NCI-H526 (cell line): ENCODE measurements at regions not wholly inside any gene's neighbourhood (a gene's known extent, or its start where the extent isn't known, plus 50 kb on each side); places are given as distances from the start of the nearest gene placed in this dataset.
"Not testable (repeated sequence)": the region's sequence is repeated elsewhere in the genome, so short reads cannot be mapped to it uniquely, and the experiment has no call there.

Experiments
- DNase-seq, 2 experiments: peaks; one replicate each; lab custom pipeline; 2025; lab: John Stamatoyannopoulos, UW

DNA sequence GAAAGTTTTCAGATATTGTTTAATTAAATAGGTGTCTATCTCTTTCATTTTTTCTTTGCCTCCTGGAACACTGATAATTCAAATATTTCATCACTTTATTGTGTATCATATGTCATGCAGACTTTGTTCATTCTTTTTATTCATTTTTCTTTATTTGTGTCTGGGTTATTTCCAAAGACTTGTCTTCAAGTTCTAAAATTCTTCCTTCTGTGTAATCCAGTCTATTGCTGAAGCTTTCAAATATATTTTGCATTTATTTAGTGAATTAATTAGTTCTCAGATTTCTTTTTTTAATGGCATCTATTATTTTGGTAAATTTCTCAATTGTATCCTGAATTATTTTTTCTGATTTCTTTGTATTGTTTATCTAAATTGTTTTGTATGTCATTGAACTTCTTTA lies 70.1 kb downstream of the ZNF330 start:
- DNase-seq, result no peak

DNA sequence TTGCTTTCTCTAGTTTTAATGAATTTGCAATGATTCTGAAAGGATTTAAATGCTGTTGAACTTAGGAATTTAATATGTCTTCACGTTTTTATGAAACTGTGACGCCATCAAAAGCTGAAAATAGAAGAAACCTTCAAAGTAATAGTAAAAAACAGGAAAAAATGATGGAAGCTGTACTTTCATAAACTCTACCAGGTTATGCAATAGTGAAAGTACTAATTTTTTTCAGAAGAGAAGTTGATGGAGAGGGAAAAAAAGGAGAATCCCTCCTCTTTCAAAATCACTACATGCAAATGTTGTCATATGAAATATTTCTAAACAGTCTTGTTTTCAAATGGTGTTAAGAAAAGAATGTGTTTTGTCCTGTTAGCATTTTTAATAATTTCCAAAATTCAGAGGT lies 73.6 kb downstream of the ZNF330 start:
- no peak for DNase-seq

DNA sequence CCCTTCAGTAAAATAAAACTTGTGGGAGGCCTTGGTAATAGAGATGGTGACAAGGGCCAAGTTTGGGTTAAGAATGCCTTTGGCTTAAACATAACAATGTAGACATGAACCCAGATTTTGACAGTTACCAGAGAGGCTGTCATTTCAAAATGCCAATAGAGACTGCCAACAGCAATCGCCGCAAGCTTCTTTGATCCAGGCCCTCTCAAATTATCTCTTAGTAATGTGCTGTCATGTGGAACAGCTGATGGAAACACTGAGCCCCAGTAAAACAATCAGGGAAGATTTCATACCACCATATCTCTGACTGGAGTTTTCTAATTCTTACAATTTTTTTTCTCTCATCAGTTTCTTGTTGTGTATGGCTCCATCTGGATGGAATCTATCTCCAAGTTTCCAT lies 80.5 kb downstream of the ZNF330 start:
- DNase-seq, result no peak

DNA sequence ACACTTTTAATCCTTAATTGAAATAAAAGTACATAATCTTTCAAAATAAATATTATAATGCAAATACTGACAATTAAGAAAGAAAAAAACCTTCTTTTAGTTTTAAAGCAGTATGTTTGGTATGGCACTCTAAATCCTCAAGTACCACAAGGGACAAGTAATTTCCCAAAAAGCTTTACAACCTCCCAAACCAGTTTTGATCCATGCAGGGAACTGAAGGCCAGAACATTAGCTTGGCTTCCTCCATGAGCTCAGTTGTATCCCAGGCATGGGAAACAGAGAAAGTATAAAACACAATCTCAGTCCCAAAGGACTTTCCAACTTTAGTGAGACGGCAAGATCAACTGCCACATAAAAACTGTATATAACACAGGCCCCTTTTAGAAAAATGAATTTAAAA lies 82.2 kb downstream of the ZNF330 start:
- no peak for DNase-seq

DNA sequence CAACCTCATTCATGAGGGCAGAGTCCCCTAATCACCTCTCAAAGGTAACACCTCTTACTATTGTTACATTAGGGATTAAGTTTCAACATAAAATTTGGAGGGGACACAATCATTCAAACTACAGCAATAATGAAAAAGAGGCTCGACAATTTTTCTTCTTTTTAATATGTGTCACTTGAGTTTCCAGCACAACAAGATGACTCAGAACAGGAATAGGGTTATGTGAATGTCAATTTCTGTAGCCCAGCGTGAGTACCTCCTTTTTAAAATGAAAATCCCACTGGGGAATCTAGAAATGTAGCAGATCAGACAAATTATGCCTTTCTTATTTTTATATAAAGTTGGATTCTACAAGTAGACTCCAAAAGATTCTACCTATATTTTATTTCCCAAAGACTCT lies 83.7 kb downstream of the ZNF330 start:
- DNase-seq, result no peak

DNA sequence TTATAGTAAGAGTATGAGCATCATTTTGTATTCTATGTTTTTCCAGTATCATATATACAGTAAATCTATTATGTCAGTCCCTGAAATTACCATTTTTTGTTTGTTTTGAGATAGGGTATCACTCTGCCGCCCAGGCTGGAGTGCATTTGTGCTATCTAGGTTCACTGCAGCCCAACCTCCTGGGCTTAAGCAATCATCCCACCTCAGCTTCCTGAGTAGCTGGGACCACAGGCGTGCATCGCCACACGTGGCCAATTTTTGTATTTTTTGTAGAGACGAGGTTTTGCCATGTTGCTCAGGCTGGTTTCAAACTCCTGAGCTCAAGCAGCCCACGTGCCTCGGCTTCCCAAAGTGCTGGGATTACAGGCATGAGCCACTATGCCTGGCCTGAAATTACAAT lies 85.6 kb downstream of the ZNF330 start:
- DNase-seq, result no peak

DNA sequence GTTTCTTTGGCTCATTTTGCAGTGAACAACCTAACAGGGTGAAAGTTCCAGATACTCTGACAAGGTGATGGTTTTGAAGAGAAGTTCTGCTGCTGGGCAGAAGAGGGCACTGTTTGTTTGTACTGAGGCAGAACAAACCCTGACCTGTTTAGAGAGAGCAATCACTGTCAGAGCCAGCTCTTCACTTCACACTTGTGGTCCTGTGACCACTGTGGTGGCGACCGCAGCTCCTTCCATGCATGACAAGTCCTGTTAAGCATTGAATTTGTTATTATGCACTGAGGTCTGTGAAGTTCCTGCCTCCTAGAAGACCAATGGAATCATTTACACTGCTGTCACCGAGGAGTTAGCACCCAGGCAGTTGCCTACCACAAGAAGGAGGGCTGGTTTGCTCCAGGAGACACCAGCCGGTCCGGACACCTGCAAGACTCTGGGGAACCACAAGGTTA lies 86.6 kb downstream of the ZNF330 start:
- peak in 1 of 2 experiments; percentile 57 for DNase-seq

DNA sequence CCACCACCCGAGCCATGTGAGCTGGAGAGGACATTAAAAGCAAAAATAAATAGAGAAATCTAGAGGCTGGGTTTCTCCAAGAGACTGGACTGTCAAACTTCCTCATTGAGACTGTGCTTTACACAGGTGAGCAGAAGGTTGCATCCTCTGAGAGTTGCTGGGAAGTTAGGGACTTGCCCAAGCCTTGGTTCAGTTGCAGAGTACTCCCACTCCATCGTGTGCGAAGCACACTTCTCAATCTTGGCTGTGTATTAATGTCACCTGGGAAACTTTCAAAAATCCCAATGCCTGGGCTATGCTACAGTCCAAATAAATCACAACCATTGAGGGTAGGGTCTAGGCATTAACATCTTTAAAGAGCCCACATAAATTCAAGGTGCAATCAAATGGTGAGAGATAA lies 89.2 kb downstream of the ZNF330 start:
- no peak for DNase-seq

DNA sequence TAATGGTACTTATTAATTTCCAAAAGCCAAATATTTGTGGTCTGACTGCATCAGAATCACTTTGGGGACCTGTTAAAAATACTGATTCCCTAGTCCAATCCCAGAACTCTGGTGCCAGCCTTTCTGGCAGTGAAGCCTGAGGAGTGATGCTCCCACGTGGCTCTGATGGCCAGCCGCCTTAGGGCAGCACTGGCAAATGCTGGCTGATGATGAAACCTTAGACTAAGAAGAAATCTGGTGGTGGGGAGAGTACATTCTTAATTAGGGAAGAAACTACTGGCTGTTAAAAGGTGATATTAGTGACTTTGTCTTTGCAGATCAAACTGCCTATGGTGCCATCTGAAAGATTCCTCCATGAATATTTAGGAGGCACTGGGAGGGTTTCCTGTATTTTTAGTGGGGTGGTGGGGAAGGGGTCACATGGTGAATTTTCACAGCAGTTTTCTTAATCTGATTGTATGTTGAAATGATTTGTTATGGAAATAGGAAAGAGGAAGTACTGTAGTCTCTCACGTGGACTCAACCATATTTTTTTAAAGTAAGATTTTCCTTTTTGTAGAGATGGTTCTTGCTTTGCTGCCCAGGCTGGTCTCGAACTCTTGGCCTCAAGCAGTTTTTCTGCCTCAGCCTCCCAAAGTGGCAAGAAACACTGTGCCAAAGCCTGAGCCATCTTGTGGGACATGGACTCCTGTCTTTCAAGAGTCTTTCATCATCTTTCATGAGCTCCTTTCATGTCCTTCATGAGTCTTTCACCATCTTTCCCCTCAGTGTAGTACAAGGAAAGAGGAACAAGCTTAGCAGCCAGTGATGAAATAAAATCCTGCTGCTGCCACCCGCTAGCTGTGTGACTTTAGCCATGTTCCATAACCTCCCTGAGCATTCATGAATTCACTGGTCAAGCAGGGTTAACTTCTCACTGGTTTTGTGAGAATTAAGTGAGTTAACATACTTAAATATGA lies 90.8 kb downstream of the ZNF330 start:
- no peak for DNase-seq

DNA sequence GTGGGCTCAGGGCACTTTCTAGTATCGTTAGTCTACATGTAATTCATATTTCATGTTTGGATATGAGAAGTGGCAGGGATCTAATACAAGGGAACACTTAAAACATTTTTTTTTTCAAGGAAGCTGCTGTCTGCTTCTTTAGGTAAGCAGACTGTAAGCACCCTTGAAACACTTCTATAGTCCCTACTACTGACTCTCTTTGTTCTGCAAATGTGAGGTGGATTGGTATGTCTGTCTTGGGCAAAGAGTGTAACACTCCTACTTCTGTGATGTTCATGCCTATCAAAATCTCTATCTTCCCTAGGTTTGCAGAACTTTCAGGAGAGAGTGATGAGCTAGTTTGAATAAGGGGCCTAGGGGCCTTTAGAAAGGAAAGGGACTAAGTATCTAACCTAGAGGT lies 93.9 kb downstream of the ZNF330 start:
- DNase-seq, result no peak

DNA sequence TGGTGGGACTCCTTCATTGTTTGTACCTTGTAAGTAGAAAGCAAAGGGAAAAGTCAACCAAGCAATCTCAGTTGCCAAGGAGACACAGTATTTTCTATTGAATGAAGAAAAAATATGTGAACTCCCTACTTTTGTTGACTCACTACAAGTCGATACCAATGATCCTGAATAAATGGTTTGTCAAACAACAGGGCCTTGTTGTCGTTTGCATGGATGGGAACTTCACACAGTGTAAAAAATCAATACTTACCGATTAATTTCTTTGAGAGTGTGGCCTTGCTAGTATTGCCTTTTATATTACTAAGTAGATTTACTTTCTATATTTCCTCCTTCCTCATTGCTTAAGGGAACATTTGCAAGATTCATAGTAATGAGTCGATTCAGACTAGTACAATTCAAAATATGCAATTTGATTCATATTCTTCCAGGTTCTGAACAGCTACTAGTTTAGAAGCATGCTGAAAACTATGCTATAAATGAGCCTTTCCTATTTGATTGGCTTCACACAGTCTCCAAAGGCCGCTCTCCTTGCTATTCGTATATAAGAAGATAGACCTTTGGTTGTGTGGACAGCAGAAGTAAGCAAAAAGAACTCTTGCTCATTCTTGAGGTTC lies 108.0 kb downstream of the ZNF330 start:
- no peak for DNase-seq

DNA sequence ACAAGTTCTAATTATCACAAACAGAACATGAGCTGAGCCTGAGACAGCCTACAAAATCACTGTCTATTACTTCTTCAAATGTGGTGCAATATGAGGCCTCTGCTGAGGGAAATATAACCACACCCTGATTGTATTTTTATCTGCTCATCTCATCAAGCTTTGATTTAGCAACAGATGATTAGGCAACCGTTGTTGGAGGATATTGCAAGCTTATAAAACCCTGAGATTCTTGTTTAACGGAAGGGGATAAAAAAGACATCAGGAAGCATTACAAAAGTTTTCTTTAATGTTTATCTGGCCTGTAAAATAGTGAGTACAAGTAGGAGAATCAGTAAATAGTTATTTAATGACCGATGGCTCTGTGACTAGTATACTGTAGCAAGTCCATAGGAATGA lies 108.5 kb downstream of the ZNF330 start:
- no peak for DNase-seq

DNA sequence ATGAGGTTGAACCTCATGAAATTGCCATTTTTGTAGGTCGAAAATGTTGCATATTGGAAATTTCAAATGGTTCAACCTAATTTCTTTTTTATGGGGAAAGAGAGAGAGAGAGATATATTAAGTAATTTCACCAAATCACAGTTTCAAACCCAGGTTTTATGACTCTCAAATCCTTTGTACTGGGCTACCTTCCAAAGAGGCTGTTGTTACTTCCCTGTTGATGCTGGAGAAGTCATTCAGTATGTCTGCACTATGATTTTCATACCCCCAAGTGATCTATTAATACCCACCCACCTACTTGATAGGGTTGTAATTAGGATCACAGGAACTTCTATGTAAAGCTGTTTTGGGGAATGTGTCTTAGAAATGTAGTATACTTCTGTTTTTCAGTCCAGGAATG lies 109.9 kb downstream of the ZNF330 start:
- DNase-seq, result no peak

DNA sequence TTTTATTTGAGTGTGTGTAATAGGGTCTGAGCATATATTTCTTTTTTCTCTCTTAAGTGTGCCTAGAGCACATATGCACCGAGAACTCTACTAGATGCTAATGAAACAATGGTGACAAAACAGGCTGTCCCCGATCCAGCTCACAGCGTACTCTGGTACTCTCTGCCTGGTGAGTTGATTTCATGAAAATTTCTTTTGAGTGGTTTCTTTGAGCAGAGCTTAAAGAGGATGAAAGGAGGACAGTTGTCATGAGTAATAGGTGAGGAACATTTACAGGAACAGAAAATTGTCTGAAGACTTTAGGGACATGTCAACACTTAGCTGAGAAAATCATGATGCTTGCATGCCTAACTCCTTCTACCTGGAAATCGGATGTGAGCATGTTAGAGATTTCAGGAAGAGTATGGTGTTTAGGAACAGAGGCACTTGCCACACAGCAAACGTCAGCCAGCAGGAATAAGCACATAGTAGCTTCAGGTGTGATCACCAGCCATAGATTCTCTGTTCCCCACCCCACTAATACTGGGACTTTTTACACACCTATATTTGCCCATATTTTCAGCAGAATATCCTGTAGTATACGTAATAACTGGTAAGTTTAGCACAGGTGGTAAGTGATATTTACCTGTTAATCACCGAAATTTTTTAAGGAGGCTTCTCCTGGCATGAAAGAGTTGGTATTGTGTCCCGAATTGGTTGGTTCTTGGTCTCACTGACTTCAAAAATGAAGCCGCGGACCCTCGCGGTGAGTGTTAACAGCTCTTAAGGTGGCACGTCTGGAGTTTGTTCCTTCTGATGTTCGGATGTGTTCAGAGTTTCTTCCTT lies 111.1 kb downstream of the ZNF330 start:
- DNase-seq, result no peak

DNA sequence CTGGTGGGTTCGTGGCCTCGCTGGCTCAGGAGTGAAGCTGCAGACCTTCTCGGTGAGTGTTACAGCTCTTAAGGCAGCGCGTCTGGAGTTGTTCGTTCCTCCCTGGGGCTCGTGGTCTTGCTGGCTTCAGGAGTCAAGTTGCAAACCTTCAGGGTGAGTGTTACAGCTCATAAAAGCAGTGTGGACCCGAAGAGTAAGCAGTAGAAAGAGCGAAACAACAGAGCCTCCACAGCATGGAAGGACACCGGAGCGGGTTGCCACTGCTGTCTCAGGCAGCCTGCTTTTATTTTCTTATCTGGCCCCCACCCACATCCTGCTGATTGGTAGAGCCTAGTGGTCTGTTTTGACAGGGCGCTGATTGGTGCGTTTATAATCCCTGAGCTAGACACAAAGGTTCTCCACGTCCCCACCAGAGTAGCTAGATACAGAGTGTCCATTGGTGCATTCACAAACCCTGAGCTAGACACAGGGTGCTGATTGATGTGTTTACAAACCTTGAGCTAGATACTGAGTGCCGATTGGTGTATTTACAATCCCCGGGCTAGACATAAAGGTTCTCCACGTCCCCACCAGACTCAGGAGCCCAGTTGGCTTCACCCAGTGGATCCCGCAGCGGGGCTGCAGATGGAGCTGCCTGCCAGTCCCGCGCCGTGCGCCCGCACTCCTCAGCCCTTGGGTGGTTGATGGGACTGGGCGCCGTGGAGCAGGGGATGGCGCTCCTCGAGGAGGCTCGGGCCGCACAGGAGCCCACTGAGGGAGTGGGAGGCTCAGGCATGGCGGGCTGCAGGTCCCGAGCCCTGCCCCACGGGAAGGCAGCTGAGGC lies 111.9 kb downstream of the ZNF330 start:
- DNase-seq, result not testable (repeated sequence)

DNA sequence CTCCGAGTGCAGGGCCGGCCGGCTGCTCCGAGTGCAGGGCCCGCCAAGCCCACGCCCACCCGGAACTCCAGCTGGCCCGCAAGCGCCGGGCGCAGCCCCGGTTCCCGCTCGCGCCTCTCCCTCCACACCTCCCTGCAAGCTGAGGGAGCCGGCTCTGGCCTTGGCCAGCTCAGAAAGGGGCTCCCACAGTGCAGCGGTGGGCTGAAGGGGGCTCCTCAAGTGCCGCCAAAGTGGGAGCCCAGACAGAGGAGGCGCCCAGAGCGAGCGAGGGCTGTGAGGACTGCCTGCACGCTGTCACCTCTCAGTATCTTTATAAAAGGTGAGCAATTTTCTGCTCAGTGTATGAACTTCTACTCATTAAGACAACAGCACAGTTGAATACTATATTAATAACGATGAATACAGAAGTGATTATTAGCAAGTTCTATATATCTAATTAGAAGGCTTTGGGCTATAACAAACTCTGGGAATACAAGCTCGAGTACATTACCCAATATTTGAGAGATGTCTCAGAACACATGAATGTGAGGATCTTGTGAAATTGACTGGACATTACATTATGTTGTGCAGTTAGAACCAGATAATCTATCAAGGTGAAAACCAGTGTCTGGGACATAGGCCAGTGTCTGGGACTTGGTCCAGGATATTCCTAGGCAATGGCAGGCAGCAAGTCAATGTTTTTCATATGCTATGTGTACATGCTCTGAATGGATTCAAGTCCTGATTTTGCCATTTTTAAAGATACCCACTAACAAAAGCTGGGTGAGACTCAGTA lies 112.9 kb downstream of the ZNF330 start:
- DNase-seq, result not testable (repeated sequence)

DNA sequence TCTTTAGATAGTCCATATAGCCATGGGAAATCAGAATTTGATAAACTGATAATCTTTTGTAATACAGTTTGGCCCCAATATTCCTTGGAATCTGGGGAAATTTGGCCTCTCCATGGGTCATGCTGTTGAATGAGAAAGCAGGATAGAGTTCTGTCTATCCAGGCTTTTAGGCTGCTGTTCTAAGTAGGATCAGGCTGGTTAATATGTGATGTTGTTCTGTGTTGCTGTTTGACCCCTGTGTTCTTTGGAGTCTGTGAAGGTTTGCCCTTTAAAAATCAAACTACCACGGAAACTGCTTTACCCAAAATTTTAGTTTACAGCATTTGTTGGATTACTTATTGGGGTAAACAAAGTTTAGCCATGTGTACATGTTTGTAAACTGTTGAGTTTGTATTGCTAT lies 114.5 kb downstream of the ZNF330 start:
- no peak for DNase-seq

DNA sequence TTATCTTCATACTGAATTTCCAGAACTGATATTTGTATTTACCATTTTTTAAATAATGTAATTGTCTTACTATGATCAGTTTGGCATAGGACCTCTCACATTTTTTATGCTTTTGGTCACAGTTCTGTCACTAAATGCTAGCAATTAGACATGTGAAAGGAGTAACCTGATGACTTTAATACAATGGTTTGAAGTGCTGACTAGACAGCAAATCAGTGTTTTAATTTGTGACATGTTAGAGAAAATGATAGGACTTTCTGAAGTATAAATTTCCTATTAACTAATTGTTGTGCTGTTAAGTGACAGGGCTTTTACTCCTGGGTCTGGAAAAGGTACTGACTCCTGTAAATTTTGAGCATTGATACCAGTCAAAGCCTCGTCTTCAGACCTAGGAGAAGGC lies 117.5 kb downstream of the ZNF330 start:
- DNase-seq, result no peak

DNA sequence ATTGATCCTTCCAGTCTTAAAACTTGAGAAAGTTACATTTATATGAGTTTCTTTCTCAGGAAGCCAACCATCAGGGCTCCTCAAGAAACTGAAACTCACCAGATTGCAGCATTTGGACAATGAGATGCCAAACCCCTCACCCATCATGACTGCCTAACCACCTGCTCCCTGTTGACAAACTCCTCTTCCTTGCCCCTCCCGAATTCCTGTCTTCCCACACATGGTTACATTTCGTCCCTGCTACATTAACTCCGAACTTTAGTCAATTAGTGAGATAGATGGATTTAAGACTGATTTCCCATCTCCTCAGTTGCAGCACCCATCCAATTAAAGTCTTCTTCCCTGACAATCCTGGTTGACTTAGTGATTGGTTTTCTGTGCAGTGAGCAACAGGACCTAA lies 118.7 kb downstream of the ZNF330 start:
- DNase-seq, result no peak

DNA sequence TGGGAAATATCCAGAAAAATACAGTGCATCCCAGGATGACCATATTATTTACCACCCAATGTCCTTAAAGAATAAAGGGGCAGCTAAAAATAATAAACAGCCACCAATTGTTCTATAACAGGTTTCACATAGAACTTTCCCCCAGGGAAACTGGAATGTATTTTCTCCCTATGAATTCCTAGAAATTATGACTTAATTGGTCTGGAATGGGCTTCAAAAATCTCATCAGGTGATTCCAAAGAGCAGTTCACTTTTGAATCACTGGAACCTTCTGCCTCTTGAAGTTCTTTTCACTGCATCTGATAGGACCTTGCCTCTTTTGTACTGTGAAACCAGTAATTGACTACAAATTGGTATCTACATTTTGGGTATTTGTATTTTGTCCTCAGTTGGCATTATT lies 119.3 kb downstream of the ZNF330 start:
- DNase-seq, result no peak

DNA sequence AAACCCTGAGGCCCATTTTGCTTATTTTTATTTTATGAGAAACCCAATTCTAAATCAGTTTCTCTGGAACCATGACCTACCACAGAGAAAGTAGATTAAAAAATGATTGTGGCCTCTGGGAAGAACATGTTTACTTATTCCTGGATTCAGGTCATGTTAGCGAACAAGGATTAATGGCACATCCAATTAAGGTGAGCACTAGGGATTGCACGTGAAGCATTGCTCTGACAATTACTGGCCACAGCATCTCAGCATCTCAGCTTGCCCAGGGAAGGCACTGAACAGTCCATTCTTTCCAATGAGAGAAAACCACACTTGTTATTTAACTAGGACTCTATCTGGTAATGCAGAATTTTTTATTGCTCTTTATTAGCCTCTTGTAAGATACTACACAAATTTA lies 119.8 kb downstream of the ZNF330 start:
- no peak for DNase-seq
